ENCODE measurements at regions not wholly inside any gene's neighbourhood (a gene's known extent, or its start where the extent isn't known, plus 50 kb on each side); places are given as distances from the start of the nearest gene placed in this dataset.
"Not testable (repeated sequence)": the region's sequence is repeated elsewhere in the genome, so short reads cannot be mapped to it uniquely, and the experiment has no call there.

GRCh38 chr3:31188112-31188511 is 293.7 kb upstream of the GADL1 start:
- no peak for DNase-seq

- DNase-seq, result no peak
Observed at GRCh38 chr3:31189330-31189729, 294.9 kb upstream of the GADL1 start.

DNA sequence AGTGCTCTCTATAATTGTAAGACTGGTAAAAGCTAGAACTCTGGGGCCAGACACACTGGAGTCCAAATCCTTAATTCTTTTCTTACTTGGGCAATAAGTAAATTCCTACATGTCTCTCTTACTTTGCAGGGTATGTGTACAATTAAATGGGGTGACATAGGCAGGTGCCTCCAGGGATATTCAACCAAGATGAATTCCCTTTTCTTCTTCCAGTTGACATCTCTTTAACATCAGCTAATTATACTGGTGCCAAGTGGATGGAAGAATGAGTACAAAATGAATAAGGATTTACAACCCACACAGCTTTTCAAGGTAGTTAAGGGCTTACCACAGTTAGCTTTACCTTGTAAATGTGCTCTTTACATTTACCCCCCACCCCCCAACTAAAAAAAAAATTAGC is 295.5 kb upstream of the GADL1 start:
- no peak for DNase-seq

- DNase-seq, result no peak
Observed at GRCh38 chr3:31191354-31191753, 296.9 kb upstream of the GADL1 start.

DNA sequence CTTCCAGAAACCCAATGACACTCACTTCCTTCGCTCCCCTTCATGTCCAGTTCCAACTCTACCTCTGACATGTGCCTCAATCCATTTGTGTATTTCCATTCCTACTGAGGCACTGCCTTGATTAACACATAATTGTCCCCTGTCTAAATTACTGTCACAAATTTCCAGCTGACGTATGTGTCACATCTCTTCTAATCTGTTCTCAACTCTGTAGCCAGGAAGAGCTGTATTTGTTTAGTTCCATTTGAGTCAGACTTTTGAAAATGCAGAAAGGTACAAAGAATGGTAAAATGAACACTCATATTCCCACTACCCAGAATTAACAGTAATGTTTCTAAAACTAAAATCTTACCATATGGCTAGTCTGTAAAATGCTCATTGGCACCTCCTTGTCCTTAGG is 299.0 kb upstream of the GADL1 start:
- DNase-seq, result no peak

DNA sequence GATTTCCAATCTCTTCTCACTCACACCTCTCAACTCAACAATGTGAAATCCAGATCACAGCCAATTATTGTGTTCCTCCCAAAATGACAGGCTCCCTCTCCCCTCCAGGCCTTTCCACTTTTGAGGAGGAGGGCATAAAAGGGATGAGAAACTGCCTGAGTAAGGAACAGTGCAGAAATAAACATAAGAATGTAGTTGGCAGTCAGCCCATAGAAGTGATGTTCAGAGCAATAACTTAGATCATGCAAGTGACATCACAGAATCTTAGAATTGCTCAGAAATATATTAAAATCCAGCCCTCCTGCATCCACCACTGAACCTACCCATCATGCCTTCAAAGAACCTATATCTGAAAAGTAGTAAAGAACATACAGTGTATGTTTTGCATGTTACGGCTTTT is 299.4 kb upstream of the GADL1 start:
- no peak for DNase-seq

- DNase-seq, result no peak
Observed at GRCh38 chr3:31196261-31196660, 301.8 kb upstream of the GADL1 start.

DNA sequence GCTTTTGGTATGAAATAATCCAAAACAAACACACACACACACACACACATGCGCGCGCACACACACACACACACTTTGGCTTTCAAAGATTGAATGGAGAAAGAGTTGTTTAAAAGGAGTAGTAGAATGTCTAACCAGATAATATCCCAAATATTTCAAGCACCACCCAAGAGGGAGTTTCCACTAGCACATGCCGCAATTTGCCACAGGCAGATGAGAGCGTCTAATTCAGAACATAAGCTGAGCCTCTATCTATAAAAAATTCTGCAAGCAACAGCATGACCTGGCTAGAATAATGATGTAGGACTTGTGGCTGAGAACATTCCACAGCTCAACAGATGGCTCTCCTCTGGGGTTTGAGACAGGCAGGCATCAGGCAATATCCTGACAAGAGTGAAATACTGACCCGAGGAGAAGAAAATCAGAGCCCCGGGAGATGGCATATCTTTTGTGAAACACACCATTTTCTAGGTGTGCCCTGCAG is 302.5 kb upstream of the GADL1 start:
- no peak for DNase-seq

GRCh38 chr3:31197941-31198340 is 303.5 kb upstream of the GADL1 start:
- DNase-seq, result no peak

- DNase-seq, result no peak
Observed at GRCh38 chr3:31198890-31199289, 304.4 kb upstream of the GADL1 start.

DNA sequence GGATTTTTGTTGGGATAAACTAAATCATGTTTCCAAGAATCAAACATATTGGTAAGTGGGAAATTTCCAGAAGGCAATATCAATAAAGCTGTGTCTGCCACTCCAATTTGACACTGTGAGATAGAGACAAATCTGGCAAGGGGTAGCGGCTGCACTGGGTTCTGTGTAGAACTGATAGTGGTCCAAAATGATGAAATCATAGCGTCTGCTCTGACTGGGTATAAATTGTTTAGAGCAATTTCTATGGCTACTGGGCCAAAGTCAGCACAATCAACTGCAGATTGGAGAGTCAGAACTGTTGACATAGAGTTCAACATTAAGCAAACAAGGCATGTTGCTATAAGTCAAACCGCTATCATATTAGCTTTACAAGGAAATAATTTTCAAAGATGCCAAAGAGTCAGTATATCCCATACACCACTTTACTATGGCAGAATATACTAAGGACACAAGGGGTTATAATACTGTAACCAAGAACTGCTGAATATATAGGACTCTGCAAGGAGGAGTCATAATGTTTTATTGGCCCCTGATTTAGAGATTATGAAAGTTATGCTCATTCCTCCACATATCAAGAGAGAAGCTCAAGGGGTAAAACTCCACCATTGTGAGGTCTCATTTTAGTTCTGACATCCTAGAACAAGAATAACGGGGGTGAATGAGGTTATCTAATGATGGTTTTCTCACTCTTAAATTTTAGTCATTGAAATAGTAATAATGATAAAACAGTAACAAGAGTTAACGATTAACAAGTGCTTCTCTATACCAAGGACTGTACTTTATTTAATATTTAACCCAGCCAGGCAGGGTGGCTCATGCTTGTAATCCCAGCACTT is 309.7 kb upstream of the GADL1 start:
- no peak for DNase-seq

GRCh38 chr3:31204796-31205056 is 310.3 kb upstream of the GADL1 start:
- not testable (repeated sequence) for DNase-seq

DNA sequence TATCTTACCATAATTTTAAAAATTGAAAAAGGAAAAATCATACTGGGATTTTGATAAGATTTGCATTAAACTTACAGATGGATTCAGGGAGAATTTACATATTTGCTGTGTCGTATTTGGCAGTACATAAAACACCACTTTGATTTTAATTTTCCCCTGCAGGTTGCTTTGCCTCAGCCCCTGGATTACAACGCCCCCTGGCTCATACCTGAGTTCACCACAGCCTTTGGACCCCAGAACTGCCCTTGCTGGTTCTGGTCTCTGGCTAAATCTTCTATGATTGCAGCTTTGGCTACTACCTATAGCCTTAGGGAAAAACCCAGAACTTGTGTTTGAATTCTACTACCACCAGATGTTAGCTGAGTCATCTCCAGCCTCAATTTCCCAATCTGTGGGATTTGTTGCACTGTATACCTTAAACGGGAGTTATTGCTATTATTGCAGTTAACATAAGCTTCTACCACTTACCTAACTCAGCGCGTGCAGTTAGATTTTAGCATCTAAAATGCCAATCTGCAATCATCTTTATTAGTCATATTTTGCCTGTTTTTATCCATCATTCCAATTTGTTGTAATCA is 315.7 kb upstream of the GADL1 start:
- DNase-seq, result no peak

DNA sequence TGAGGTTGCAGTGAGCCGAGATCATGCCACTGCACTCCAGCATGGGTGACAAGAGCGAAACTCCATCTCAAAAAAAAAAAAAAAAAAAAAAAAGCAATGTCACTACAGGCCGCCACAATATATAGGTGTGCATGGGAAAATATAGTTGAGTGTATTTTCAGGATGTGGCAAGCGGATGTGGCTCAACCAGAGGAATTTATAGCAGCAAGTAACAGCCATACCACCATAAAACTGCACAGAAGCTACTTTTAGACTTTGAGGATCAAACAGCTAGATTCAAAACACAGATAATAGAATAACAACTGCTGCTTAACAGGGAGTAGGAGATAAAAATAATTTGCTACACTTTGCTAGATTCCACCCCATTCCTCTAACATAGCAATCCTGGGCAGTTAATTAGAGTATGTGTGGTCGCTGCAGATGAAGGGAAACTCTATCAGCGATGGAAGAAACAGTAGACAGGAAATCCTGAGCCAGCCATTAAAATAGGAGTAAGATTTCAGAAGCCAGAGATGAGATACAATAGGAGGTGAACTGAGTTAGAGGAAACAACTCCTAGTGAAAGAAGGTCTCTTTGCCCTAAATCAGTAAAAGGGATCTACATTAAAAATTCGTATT is 318.7 kb upstream of the STT3B start:
- no peak for DNase-seq

DNA sequence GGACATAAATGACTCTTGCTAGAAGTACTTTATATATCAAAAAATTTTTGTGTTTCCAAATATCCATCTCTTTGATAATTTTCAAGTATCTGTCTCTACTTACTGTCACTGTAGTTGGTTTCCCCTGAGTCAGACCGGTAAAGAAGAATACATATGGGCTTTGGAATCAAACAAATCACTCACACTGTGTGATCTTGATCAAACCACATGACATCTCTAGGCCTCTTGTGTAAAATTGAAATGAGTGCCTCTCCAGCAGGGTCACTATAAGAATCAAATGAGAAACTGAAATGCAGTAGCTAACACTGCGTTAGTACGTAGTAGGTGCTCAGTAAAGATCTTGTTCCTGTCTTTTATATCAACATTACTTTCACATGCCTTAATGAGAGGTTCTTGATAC is 314.6 kb upstream of the STT3B start:
- no peak for DNase-seq

DNA sequence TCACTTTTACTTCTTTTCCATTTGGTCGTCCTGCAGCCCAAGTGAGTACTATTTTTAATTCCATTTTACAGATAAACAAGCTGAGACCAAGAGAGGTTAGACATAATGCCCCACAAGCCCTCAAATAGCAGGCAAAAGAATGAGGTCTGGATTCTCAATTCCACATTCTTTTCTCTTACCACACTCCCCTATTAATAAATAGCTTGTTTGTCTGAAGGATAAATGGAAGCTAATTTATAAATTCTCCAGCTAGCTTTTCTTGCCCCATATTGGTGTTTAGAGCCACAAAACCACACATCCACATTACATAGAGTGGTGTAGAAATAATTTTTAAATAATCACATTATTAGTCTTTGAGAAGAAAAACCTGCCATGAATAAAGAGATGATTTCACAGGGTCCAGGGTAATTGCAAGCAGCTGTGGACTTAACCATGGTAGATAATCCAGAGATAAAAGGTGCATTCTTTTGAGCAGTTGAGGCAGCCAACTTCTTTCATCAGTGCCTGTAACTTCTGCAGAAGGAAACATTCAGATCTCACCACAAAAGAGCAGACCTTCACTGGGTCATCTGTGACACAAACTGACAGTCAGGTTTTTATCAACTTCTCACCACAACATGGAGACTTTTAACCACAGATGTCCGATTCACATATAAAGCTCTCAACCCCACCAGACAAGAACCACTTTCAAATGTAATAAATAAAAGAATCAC is 313.4 kb upstream of the STT3B start:
- DNase-seq, result no peak

DNA sequence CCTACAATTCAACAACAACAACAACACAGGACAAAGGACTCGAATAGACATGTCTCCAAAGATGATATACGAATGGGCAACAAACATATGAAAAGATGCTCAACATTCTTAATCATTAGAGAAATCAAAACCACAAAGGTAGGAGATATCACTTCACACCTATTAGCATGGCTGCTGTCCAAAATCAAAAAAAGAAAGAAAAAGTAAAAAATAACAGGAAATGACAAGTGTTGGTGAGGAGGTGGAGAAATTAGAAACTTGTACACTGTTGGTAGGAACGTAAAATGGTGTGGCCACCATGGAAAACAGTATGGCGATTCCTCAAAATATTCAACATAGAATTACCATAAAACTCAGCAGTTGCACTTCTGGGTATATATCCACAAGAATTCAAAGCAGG is 312.3 kb upstream of the STT3B start:
- no peak for DNase-seq

GRCh38 chr3:31223278-31223677 is 309.4 kb upstream of the STT3B start:
- no peak for DNase-seq

- no peak for DNase-seq
Observed at GRCh38 chr3:31224936-31225335, 307.8 kb upstream of the STT3B start.

- no peak for DNase-seq
Observed at GRCh38 chr3:31225923-31226322, 306.8 kb upstream of the STT3B start.

- DNase-seq, result peak in 1 of 2 experiments; percentile 33
Observed at GRCh38 chr3:31226346-31226745, 306.4 kb upstream of the STT3B start.

GRCh38 chr3:31227131-31227562 is 305.6 kb upstream of the STT3B start:
- no peak for DNase-seq

DNA sequence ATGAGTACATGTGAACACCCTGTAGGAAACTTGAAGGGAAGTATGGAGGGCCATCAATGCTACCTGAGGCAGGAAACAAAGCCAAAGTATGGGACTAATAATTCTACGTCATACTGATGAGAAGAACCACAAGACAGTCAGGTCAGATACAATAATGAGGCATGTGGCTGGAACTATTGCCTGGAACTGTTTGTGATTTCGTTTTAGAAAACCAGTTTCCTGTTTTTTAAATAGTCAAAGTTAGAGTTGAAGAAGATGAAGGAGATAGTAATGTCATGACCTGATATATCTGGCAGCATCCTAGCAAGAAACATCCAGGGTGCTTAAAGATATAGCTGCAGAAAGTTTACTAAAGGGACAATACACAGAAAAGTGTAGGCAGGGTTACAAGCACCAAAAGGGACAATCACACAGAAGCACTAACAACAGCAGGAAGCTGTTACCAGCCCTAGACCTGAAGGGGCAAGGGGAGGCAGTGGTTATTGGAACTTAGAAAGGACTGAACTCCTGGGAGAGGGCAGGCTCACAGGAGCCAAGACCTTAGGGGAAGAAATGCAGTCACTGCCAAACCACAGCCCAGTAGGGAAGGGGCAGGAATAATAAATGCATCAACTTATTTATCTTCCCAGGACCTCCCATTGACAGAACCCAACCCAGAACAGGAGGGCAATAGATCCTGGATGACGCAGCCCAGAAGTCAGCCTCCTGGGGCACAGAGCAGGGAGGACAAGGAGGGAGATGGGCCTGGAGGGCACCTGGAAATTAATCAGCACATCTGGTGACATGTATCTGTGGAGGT is 302.1 kb upstream of the STT3B start:
- DNase-seq, result no peak
